ENCODE measurements at regions not wholly inside any gene's neighbourhood (a gene's known extent, or its start where the extent isn't known, plus 50 kb on each side); places are given as distances from the start of the nearest gene placed in this dataset.

DNA sequence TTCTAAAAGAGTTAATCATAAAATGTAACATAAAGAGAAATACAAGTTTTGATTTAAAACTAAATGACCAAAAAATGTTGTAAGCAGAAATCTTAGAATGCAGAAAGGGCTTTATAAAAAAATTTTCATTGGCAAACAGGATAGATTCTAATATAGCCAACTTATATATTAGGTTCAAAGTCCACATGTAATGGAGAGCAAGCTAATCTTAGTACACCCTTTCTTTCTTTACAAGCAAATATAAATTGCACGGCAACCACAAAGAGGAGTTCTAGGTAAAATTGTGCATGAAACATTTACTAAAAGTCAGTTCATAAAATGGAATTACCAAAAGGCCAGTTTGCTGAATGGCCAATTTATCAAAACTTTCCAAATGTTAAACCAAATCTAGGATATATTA lies 130.6 kb downstream of the NOL4 start:
- Histone ChIP-seq H3K27ac (ENCODE audit: low read depth, low read length) (no peak overlapping the region), H3K27me3 (ENCODE audit: control insufficient read depth, insufficient read depth, low read length) (no peaks in the 10 kb centered on the region), H3K4me3 (ENCODE audit: low read depth, low read length) (no peak overlapping the region), H3K9me3 (ENCODE audit: control insufficient read depth, insufficient read depth, low read length) (no peaks in the 10 kb centered on the region)
- TF ChIP-seq, protein P1, sequence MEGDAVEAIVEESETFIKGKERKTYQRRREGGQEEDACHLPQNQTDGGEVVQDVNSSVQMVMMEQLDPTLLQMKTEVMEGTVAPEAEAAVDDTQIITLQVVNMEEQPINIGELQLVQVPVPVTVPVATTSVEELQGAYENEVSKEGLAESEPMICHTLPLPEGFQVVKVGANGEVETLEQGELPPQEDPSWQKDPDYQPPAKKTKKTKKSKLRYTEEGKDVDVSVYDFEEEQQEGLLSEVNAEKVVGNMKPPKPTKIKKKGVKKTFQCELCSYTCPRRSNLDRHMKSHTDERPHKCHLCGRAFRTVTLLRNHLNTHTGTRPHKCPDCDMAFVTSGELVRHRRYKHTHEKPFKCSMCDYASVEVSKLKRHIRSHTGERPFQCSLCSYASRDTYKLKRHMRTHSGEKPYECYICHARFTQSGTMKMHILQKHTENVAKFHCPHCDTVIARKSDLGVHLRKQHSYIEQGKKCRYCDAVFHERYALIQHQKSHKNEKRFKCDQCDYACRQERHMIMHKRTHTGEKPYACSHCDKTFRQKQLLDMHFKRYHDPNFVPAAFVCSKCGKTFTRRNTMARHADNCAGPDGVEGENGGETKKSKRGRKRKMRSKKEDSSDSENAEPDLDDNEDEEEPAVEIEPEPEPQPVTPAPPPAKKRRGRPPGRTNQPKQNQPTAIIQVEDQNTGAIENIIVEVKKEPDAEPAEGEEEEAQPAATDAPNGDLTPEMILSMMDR (IDR thresholded peaks at IDR 0.05; ENCODE audit: low read depth, low read length): no peak
- no peak for DNase-seq (ENCODE audit: low read depth, low spot score)
- ChIA-PET CTCF (no interaction called here), POLR2A (no interaction called here)

DNA sequence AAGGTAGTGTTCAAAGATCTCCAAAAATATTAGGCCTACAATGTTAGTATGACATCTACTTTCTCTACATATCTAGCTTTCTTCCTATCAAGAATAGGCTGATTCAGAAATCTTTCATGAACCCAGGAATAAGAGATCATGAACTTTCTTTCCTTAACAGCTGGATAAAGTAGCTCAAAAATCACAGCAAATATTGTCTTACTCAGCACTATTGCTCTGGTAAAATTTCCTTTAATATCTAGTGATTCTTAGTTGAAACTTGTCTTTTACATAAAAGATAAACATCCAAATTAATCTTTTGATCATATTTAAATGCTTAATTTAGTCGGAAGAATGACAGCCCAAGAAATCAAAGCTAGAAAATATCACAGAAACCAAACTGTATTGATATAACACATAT lies 131.9 kb downstream of the NOL4 start:
- Histone ChIP-seq H3K4me3 (ENCODE audit: low read depth, low read length) (no peak overlapping the region), H3K27me3 (ENCODE audit: control insufficient read depth, insufficient read depth, low read length) (no peaks in the 10 kb centered on the region), H3K27ac (ENCODE audit: low read depth, low read length) (no peak overlapping the region), H3K9me3 (ENCODE audit: control insufficient read depth, insufficient read depth, low read length) (no peaks in the 10 kb centered on the region)
- ChIA-PET POLR2A (no interaction called here), CTCF (interaction anchor here (1.2 kb wide), 1 partner anchor 30 kb away, joined by 4 read pairs; no protein-coding TSS in a partner anchor)
- no peak for DNase-seq (ENCODE audit: low read depth, low spot score)
- TF ChIP-seq, protein P1 (IDR thresholded peaks at IDR 0.05; ENCODE audit: low read depth, low read length): no peak

DNA sequence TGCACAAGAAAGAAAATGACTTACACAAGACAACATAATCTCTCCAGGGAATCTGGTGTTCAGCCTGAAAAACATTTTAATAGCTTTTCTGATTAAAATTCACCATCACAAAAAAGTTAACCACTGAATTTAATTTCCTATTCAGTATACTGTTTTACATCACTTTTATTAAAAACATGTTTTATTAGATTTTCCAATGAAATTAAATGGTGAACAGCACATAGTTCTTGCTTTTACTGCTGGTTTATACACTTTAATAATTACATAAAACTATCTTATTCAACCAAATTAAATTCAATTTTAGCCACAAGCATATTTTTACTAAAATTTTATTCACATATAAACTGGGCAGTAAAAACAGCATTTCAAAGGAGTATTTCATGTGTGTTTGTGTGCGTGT lies 138.3 kb downstream of the NOL4 start:
- POLR2A ChIA-PET: no interaction called here
- no peak for DNase-seq (ENCODE audit: low read depth, low spot score)
- TF ChIP-seq, protein P1 (IDR thresholded peaks at IDR 0.05; ENCODE audit: low read depth, low read length): no peak
- H3K9me3 ChIP-seq (ENCODE audit: control insufficient read depth, insufficient read depth, low read length): no peaks in the 10 kb centered on the region
- H3K27me3 ChIP-seq (ENCODE audit: control insufficient read depth, insufficient read depth, low read length): no peaks in the 10 kb centered on the region
- H3K4me3 ChIP-seq (ENCODE audit: low read depth, low read length): no peak overlapping the region
- CTCF ChIA-PET: interaction anchor here (1.3 kb wide), 1 partner anchor 37 kb away, joined by 3 read pairs; no protein-coding TSS in a partner anchor
- H3K27ac ChIP-seq (ENCODE audit: low read depth, low read length): no peak overlapping the region

DNA sequence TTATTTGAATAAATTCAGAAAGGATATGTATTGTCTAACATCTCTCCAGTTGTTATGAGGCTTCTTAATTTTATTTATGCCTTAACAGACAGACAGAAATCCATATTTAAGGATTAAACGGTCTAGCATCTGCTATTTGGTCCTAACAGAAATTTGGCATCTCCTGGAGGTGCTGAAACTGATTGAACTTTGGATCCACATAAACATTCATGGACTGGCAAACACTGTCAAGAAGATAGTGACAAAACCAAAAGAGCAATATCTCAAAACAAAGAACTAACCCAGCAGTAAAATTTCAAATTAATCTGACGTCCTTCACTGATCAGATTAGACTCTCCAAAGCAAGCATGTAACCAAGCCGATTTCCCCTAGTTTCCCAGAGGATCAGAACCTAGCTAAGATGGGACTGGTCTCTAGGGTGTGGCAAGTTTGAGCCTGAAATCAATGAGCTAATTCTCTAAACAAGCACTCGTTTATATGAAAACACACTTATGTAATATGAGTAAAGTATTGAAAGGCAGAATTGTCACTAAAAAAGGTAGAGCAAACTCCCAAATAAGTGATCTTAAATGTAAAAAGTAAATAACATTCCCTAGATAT lies 139.5 kb downstream of the NOL4 start:
- Histone ChIP-seq H3K27ac (ENCODE audit: low read depth, low read length) (no peak overlapping the region), H3K4me3 (ENCODE audit: low read depth, low read length) (no peak overlapping the region), H3K9me3 (ENCODE audit: control insufficient read depth, insufficient read depth, low read length) (no peaks in the 10 kb centered on the region), H3K27me3 (ENCODE audit: control insufficient read depth, insufficient read depth, low read length) (no peaks in the 10 kb centered on the region)
- ChIA-PET CTCF (no interaction called here), POLR2A (no interaction called here)
- no peak for DNase-seq (ENCODE audit: low read depth, low spot score)
- TF ChIP-seq, protein P1 (IDR thresholded peaks at IDR 0.05; ENCODE audit: low read depth, low read length): no peak

DNA sequence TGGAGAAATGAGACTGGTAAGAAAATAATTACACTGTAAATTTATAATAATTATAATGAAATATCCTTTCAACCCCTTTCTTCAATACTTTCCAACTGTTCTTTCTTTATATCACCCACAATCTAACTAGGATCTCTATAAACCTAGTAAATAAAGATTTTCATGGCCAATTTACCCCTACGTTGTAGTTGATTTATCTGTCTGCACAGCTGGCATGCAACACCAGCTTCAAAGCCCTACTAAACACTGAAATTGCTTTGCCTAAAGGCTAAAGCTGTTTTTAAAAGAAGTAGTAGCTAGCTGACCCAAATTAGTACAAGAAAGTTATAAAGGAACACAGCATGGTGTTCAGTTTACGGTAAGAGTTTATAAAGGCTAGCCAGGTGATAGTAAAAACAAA lies 140.1 kb downstream of the NOL4 start:
- H3K27ac ChIP-seq (ENCODE audit: low read depth, low read length): no peak overlapping the region
- no peaks in the 10 kb centered on the region for H3K27me3 ChIP-seq (ENCODE audit: control insufficient read depth, insufficient read depth, low read length)
- no peak for DNase-seq (ENCODE audit: low read depth, low spot score)
- CTCF ChIA-PET: no interaction called here
- no peak overlapping the region for H3K4me3 ChIP-seq (ENCODE audit: low read depth, low read length)
- no peaks in the 10 kb centered on the region for H3K9me3 ChIP-seq (ENCODE audit: control insufficient read depth, insufficient read depth, low read length)
- POLR2A ChIA-PET: no interaction called here
- TF ChIP-seq, protein P1 (IDR thresholded peaks at IDR 0.05; ENCODE audit: low read depth, low read length): no peak

All from AG04450 (cell line).